ENCODE measurements at regions not wholly inside any gene's neighbourhood (a gene's known extent, or its start where the extent isn't known, plus 50 kb on each side); places are given as distances from the start of the nearest gene placed in this dataset.

DNA sequence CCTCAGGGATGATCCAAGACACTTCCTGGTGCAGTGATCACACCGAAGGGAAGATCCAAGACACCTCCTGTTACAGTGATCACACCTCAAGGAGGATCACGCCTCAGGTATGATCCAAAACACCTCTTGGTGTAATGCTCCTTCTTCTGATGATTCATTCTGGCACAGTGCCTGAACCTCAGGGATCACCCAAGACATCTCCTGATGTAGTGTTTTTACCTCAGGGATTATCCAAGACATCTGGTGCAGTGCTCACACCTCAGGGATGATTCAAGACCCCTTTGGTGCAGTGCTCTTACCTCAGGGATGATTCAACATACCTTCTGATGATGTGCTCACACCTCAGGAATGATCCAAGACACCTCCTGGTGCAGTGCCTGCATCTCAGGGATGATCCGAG, 124.4 kb downstream of the ASB1 start:
- no peak overlapping the region for H3K4me3 ChIP-seq
- no peaks in the 10 kb centered on the region for H3K4me1 ChIP-seq
- no peaks in the 10 kb centered on the region for H3K36me3 ChIP-seq
- TF ChIP-seq EP300 (IDR thresholded peaks at IDR 0.05): no peak
- TF ChIP-seq, protein P1, sequence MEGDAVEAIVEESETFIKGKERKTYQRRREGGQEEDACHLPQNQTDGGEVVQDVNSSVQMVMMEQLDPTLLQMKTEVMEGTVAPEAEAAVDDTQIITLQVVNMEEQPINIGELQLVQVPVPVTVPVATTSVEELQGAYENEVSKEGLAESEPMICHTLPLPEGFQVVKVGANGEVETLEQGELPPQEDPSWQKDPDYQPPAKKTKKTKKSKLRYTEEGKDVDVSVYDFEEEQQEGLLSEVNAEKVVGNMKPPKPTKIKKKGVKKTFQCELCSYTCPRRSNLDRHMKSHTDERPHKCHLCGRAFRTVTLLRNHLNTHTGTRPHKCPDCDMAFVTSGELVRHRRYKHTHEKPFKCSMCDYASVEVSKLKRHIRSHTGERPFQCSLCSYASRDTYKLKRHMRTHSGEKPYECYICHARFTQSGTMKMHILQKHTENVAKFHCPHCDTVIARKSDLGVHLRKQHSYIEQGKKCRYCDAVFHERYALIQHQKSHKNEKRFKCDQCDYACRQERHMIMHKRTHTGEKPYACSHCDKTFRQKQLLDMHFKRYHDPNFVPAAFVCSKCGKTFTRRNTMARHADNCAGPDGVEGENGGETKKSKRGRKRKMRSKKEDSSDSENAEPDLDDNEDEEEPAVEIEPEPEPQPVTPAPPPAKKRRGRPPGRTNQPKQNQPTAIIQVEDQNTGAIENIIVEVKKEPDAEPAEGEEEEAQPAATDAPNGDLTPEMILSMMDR (IDR thresholded peaks at IDR 0.05): no peak
- no peak for TF ChIP-seq POLR2A (IDR thresholded peaks at IDR 0.05)
- TF ChIP-seq POLR2AphosphoS5 (IDR thresholded peaks at IDR 0.05): no peak
- H3K27ac ChIP-seq: no peak overlapping the region
- H3K9me3 ChIP-seq: peaks cover 0 to 28% (median 4%) of the 10 kb centered on the region in 3 donors
- ATAC-seq: no peak
- peaks cover 11% of the 10 kb centered on the region for H3K27me3 ChIP-seq
- WGBS, 2 donors (ENCODE audit: low coverage in 1 of 2): 100% methylated on average over 1 of the region's 3 CpGs; no CpG with 5 or more reads in 1 of the 2 donors

DNA sequence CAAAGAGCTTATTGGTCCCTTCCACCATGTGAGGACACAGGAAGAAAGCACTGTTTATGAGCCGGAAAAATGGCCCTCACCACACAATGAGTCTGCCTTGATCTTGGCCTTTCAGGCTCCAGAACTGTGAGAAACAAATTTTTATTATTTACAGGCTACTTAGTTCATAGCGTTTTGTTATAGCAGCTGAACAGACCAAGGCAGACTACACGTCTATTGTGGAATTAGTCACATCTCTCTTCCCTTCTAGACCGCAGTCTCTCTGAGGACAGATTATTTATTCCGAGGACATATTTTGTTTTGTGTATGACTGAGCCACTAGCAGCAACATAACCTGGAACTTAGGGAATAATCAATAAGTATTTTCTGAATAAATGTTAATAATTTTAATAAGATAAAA, 125.5 kb downstream of the ASB1 start:
- 91 to 97% methylated on average over 5 of the region's 5 CpGs for WGBS, 2 donors (ENCODE audit: low coverage in 1 of 2)
- ATAC-seq: no peak
- H3K27ac ChIP-seq: no peak overlapping the region
- no peaks in the 10 kb centered on the region for H3K4me1 ChIP-seq
- H3K9me3 ChIP-seq: peaks cover 0 to 28% (median 4%) of the 10 kb centered on the region in 3 donors
- peaks cover 11% of the 10 kb centered on the region for H3K27me3 ChIP-seq
- H3K36me3 ChIP-seq: no peaks in the 10 kb centered on the region
- TF ChIP-seq POLR2A (IDR thresholded peaks at IDR 0.05) (no peak), POLR2AphosphoS5 (IDR thresholded peaks at IDR 0.05) (no peak), EP300 (IDR thresholded peaks at IDR 0.05) (no peak)
- TF ChIP-seq, protein P1 (IDR thresholded peaks at IDR 0.05): no peak
- H3K4me3 ChIP-seq: no peak overlapping the region

DNA sequence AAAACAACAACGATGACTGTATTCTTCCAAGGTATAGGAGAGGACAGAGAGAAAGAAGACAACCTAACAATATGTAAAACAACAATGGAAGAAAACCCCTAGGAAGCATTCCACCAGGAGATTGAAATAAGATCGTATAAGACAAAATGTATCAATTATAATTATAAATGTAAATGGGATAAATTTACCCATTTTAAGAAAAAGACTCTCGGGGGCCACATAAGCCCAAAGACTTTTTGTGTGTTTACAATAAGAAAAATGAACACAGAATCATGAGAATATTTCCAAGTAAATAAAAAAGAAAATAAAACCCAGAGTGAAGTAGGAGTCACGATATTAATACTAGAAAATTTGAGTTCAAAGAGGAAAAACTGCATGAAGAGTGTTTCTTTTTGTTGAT, 126.4 kb downstream of the ASB1 start:
- WGBS, 2 donors (ENCODE audit: low coverage in 1 of 2): 90 to 94% methylated on average over 3 to 4 of the region's 4 CpGs
- H3K36me3 ChIP-seq: no peaks in the 10 kb centered on the region
- no peak for ATAC-seq
- H3K9me3 ChIP-seq: peaks cover 0 to 28% (median 4%) of the 10 kb centered on the region in 3 donors
- peaks cover 11% of the 10 kb centered on the region for H3K27me3 ChIP-seq
- no peak overlapping the region for H3K4me3 ChIP-seq
- H3K4me1 ChIP-seq: peaks cover 0 to 4% (median 0%) of the 10 kb centered on the region in 3 donors
- TF ChIP-seq, protein P1 (IDR thresholded peaks at IDR 0.05): no peak
- TF ChIP-seq POLR2AphosphoS5 (IDR thresholded peaks at IDR 0.05) (no peak), EP300 (IDR thresholded peaks at IDR 0.05) (no peak), POLR2A (IDR thresholded peaks at IDR 0.05) (no peak)
- H3K27ac ChIP-seq: no peak overlapping the region

DNA sequence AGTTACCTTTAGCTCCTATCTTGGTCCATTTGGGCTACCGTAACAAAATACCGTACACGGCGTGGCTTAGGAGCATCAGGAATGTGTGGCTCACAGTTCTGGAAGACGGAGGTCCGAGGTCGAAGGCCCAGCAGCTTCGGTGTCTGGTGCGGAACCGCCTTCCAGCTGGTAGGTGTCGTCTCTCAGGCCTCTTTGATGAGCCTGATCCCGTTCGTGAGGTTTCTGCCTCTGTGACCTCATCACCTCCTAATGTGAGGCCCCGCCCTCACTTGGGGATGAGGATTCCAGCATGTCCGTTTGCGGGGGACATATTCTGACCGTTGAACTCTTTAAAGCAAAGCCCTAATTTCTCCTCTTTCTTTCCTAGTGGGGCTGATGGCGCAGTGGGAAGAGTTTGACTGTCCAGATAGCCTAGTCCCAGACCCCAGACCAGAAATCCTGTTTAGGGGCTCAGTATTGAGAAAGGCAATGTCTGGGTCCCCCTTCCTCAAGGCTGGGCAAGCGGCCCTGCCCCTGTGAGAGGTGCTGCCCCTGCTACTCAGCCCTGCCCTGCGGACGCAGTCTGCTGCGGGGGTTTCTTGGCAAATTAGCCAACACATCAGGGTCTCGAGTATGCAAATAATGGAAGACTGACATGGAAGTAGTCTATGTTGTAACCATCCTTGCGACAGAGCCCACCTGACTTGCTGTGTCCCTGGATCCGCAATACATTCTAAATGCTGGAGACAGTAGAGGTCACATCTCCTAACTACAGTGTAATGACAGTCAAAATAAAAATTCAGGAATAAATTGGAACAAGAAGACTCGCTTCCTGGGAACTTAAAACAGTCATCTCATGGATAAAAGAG, 128.0 kb downstream of the ASB1 start:
- no peak overlapping the region for H3K27ac ChIP-seq
- H3K9me3 ChIP-seq: peaks cover 0 to 28% (median 4%) of the 10 kb centered on the region in 3 donors
- no peak for ATAC-seq
- no peak overlapping the region for H3K4me3 ChIP-seq
- 72 to 76% methylated on average over 8 to 9 of the region's 26 CpGs for WGBS, 2 donors (ENCODE audit: low coverage in 1 of 2)
- peaks cover 3% of the 10 kb centered on the region for H3K27me3 ChIP-seq
- peaks cover 0 to 18% (median 0%) of the 10 kb centered on the region in 3 donors for H3K4me1 ChIP-seq
- TF ChIP-seq EP300 (IDR thresholded peaks at IDR 0.05): no peak
- H3K36me3 ChIP-seq: no peaks in the 10 kb centered on the region

DNA sequence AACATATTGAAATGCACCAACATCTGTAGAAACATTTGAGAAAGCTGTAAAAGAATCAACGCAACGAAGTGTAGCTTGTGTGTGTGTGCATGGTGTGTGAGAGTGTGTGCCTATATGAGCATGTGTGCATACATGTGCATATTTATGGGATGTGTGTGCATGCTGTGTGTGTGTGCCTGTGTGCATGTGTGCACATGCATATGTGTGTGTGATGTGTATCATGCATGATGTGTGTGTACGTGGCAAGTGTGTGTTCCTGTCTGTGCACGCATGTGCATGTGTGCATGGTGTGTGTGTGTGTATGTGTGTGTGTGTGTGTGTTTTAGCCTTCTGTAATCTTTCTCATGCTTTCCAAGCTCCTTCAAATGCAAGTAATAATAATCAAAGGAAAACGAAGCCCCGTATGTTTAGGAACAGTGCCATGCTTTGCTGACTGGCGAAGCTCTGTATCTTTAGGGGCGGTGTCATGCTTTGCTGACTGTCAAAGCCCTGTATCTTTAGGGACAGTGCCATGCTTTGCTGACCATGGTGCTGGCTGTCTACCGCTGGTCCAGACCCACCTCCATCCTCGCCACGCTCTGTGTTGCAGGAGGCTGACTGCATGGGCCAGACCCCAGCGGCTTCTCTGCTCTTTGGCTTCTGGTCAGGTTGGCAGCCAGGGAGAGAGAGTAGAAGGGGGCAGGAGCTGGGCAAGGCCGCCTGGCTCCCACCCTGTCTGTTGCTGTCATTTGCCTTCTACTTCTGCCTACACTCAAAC, 129.2 kb downstream of the ASB1 start:
- 81 to 97% methylated on average over 6 to 9 of the region's 13 CpGs for WGBS, 2 donors (ENCODE audit: low coverage in 1 of 2)
- TF ChIP-seq, protein P1 (IDR thresholded peaks at IDR 0.05): no peak
- TF ChIP-seq EP300 (IDR thresholded peaks at IDR 0.05) (no peak), POLR2A (IDR thresholded peaks at IDR 0.05) (no peak), POLR2AphosphoS5 (IDR thresholded peaks at IDR 0.05) (no peak)
- ATAC-seq: no peak

More for the DNA sequence above, 129.2 kb downstream of the ASB1 start:
- Histone ChIP-seq H3K9me3 (peaks cover 0 to 28% (median 4%) of the 10 kb centered on the region in 3 donors), H3K27ac (no peak overlapping the region), H3K27me3 (no peaks in the 10 kb centered on the region), H3K4me1 (peaks cover 0 to 18% (median 0%) of the 10 kb centered on the region in 3 donors), H3K36me3 (no peaks in the 10 kb centered on the region), H3K4me3 (no peak overlapping the region)

Measured in gastroesophageal sphincter (tissue), 4 donors.